ENCODE measurements at regions not wholly inside any gene's neighbourhood (a gene's known extent, or its start where the extent isn't known, plus 50 kb on each side); places are given as distances from the start of the nearest gene placed in this dataset.

DNA sequence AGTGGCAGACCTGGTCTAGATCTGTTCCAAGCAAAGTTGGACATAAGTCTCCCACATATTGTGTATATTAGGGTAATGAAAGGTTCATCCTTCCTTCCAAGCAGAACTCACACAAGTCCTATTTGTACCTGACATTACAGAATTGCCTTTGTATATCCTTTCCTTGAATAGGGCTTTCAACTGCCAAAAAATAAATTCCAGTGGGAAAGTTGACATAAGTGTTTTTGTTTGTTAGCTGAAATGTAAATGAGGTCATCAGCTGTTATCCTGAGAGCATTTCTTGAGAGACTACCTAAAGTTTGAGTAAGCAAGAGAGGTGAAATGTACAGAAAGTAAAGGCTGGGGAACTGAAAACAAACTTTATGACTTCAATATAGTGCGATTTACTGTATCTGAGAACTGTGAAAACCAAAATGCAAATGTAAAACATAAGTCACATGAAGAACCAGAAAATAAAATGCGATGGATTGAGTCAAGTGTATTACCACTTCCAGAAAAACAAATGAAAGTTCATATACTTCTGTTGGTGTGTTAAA is 527.3 kb upstream of the SEMA3D start:
- H3K9ac ChIP-seq (ENCODE audit: insufficient read length, low read depth): no peak overlapping the region
- no peak for DNase-seq (ENCODE audit: low read depth, low spot score)
- H3K27me3 ChIP-seq (ENCODE audit: insufficient read depth, insufficient read length): no peaks in the 10 kb centered on the region
- TF ChIP-seq ZNF274 (IDR thresholded peaks at IDR 0.05; ENCODE audit: low read depth, low read length) (no peak), SUZ12 (IDR thresholded peaks at IDR 0.05; ENCODE audit: extremely low read depth, insufficient read depth, insufficient read length) (no peak), YY1 (IDR thresholded peaks at IDR 0.05; ENCODE audit: insufficient read depth, insufficient read length) (no peak)
- H3K4me1 ChIP-seq (ENCODE audit: insufficient read depth, insufficient read length): no peaks in the 10 kb centered on the region
- no peaks in the 10 kb centered on the region for H3K9me3 ChIP-seq (ENCODE audit: insufficient read depth, low read length)
- H3K36me3 ChIP-seq (ENCODE audit: insufficient read depth, insufficient read length, low read length): no peaks in the 10 kb centered on the region
- no peak overlapping the region for H3K4me3 ChIP-seq (ENCODE audit: insufficient read length, low read depth)

GRCh38 chr7:85713171-85713570 is 526.3 kb upstream of the SEMA3D start:
- no peak overlapping the region for H3K9ac ChIP-seq (ENCODE audit: insufficient read length, low read depth)
- H3K36me3 ChIP-seq (ENCODE audit: insufficient read depth, insufficient read length, low read length): no peaks in the 10 kb centered on the region
- H3K9me3 ChIP-seq (ENCODE audit: insufficient read depth, low read length): no peaks in the 10 kb centered on the region
- H3K4me1 ChIP-seq (ENCODE audit: insufficient read depth, insufficient read length): no peaks in the 10 kb centered on the region
- H3K27me3 ChIP-seq (ENCODE audit: insufficient read depth, insufficient read length): no peaks in the 10 kb centered on the region
- DNase-seq (ENCODE audit: low read depth, low spot score): no peak
- no peak for TF ChIP-seq ZNF274 (IDR thresholded peaks at IDR 0.05; ENCODE audit: low read depth, low read length)
- TF ChIP-seq SUZ12 (IDR thresholded peaks at IDR 0.05; ENCODE audit: extremely low read depth, insufficient read depth, insufficient read length): no peak
- no peak for TF ChIP-seq YY1 (IDR thresholded peaks at IDR 0.05; ENCODE audit: insufficient read depth, insufficient read length)
- H3K4me3 ChIP-seq (ENCODE audit: insufficient read length, low read depth): no peak overlapping the region

- no peak overlapping the region for H3K4me3 ChIP-seq (ENCODE audit: insufficient read length, low read depth)
- H3K9me3 ChIP-seq (ENCODE audit: insufficient read depth, low read length): no peaks in the 10 kb centered on the region
- H3K9ac ChIP-seq (ENCODE audit: insufficient read length, low read depth): no peak overlapping the region
- no peak for DNase-seq (ENCODE audit: low read depth, low spot score)
- H3K27me3 ChIP-seq (ENCODE audit: insufficient read depth, insufficient read length): no peaks in the 10 kb centered on the region
- H3K4me1 ChIP-seq (ENCODE audit: insufficient read depth, insufficient read length): no peaks in the 10 kb centered on the region
- no peak for TF ChIP-seq YY1 (IDR thresholded peaks at IDR 0.05; ENCODE audit: insufficient read depth, insufficient read length)
- no peaks in the 10 kb centered on the region for H3K36me3 ChIP-seq (ENCODE audit: insufficient read depth, insufficient read length, low read length)
Observed at GRCh38 chr7:85711894-85712293, 525.0 kb upstream of the SEMA3D start.

GRCh38 chr7:85710960-85711359 is 524.1 kb upstream of the SEMA3D start:
- TF ChIP-seq YY1 (IDR thresholded peaks at IDR 0.05; ENCODE audit: insufficient read depth, insufficient read length) (no peak), ZNF274 (IDR thresholded peaks at IDR 0.05; ENCODE audit: low read depth, low read length) (no peak), SUZ12 (IDR thresholded peaks at IDR 0.05; ENCODE audit: extremely low read depth, insufficient read depth, insufficient read length) (no peak)
- DNase-seq (ENCODE audit: low read depth, low spot score): no peak
- no peak overlapping the region for H3K9ac ChIP-seq (ENCODE audit: insufficient read length, low read depth)
- no peak overlapping the region for H3K4me3 ChIP-seq (ENCODE audit: insufficient read length, low read depth)
- H3K4me1 ChIP-seq (ENCODE audit: insufficient read depth, insufficient read length): no peaks in the 10 kb centered on the region
- H3K9me3 ChIP-seq (ENCODE audit: insufficient read depth, low read length): no peaks in the 10 kb centered on the region
- no peaks in the 10 kb centered on the region for H3K36me3 ChIP-seq (ENCODE audit: insufficient read depth, insufficient read length, low read length)
- no peaks in the 10 kb centered on the region for H3K27me3 ChIP-seq (ENCODE audit: insufficient read depth, insufficient read length)

- no peak overlapping the region for H3K4me3 ChIP-seq (ENCODE audit: insufficient read length, low read depth)
- no peak overlapping the region for H3K9ac ChIP-seq (ENCODE audit: insufficient read length, low read depth)
- DNase-seq (ENCODE audit: low read depth, low spot score): no peak
- TF ChIP-seq ZNF274 (IDR thresholded peaks at IDR 0.05; ENCODE audit: low read depth, low read length) (no peak), YY1 (IDR thresholded peaks at IDR 0.05; ENCODE audit: insufficient read depth, insufficient read length) (no peak), SUZ12 (IDR thresholded peaks at IDR 0.05; ENCODE audit: extremely low read depth, insufficient read depth, insufficient read length) (no peak)
- no peaks in the 10 kb centered on the region for H3K9me3 ChIP-seq (ENCODE audit: insufficient read depth, low read length)
- no peaks in the 10 kb centered on the region for H3K36me3 ChIP-seq (ENCODE audit: insufficient read depth, insufficient read length, low read length)
- H3K27me3 ChIP-seq (ENCODE audit: insufficient read depth, insufficient read length): no peaks in the 10 kb centered on the region
- no peaks in the 10 kb centered on the region for H3K4me1 ChIP-seq (ENCODE audit: insufficient read depth, insufficient read length)
Observed at GRCh38 chr7:85708221-85708620, 521.4 kb upstream of the SEMA3D start.

GRCh38 chr7:85705076-85705475 is 518.2 kb upstream of the SEMA3D start:
- TF ChIP-seq ZNF274 (IDR thresholded peaks at IDR 0.05; ENCODE audit: low read depth, low read length) (no peak), YY1 (IDR thresholded peaks at IDR 0.05; ENCODE audit: insufficient read depth, insufficient read length) (no peak), SUZ12 (IDR thresholded peaks at IDR 0.05; ENCODE audit: extremely low read depth, insufficient read depth, insufficient read length) (no peak)
- no peaks in the 10 kb centered on the region for H3K4me1 ChIP-seq (ENCODE audit: insufficient read depth, insufficient read length)
- no peak overlapping the region for H3K4me3 ChIP-seq (ENCODE audit: insufficient read length, low read depth)
- H3K36me3 ChIP-seq (ENCODE audit: insufficient read depth, insufficient read length, low read length): no peaks in the 10 kb centered on the region
- H3K9ac ChIP-seq (ENCODE audit: insufficient read length, low read depth): no peak overlapping the region
- no peaks in the 10 kb centered on the region for H3K27me3 ChIP-seq (ENCODE audit: insufficient read depth, insufficient read length)
- DNase-seq (ENCODE audit: low read depth, low spot score): no peak
- no peaks in the 10 kb centered on the region for H3K9me3 ChIP-seq (ENCODE audit: insufficient read depth, low read length)

DNA sequence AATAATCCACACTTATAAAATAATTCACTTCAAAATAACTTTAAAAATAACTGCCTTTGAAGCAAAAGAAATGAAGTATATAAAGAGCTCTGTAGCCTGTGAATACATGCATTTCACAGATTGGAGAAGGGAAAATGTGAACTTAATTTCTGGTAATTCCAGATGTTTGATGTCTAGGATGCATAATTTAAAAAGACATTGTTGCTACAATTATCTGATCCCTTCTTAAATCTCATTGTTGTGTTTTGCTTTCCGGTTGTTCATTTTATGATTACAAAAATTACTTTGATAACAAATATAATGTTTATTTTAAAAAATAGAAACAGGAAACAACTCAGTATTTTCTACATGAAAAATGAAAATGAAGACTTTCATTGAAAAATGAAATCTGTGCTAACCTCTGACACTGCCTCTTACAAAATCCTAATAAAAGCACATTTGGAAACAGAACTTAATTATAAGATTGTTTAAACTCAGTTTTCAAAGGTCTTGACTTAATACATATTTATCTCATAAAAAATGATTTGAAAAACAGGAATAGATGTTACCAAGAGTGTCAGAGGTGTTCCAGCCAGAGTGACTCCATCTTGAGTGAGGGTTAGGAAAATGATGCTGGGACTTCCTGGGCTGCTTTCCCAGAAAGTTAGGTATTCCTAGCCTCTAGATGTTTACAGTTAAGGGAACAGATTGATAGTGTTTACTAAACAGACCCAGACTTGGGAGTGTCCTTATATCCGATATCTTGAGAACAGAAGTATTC is 516.6 kb upstream of the SEMA3D start:
- no peaks in the 10 kb centered on the region for H3K4me1 ChIP-seq (ENCODE audit: insufficient read depth, insufficient read length)
- no peak for DNase-seq (ENCODE audit: low read depth, low spot score)

More for the DNA sequence above, 516.6 kb upstream of the SEMA3D start:
- no peak overlapping the region for H3K4me3 ChIP-seq (ENCODE audit: insufficient read length, low read depth)
- H3K9ac ChIP-seq (ENCODE audit: insufficient read length, low read depth): no peak overlapping the region
- no peaks in the 10 kb centered on the region for H3K36me3 ChIP-seq (ENCODE audit: insufficient read depth, insufficient read length, low read length)
- H3K27me3 ChIP-seq (ENCODE audit: insufficient read depth, insufficient read length): no peaks in the 10 kb centered on the region
- no peaks in the 10 kb centered on the region for H3K9me3 ChIP-seq (ENCODE audit: insufficient read depth, low read length)
- TF ChIP-seq YY1 (IDR thresholded peaks at IDR 0.05; ENCODE audit: insufficient read depth, insufficient read length): no peak
- no peak for TF ChIP-seq SUZ12 (IDR thresholded peaks at IDR 0.05; ENCODE audit: extremely low read depth, insufficient read depth, insufficient read length)
- TF ChIP-seq ZNF274 (IDR thresholded peaks at IDR 0.05; ENCODE audit: low read depth, low read length): no peak
